Cardiac fibroblast (primary cell): ENCODE measurements at regions not wholly inside any gene's neighbourhood (a gene's known extent, or its start where the extent isn't known, plus 50 kb on each side); places are given as distances from the start of the nearest gene placed in this dataset.

Experiments used
- DNase-seq, 2 donors: peaks; one replicate each; pipeline versions ENCODE4 v3.0.0 to v3.0.0-alpha.2; 2010; ENCODE audit warnings: low read depth in 2 of 2
- H3K4me3 ChIP-seq, 2 donors: replicated peaks in 1 of 2; 1 replicate in 1 of 2; 2 replicates in 1 of 2; pipeline ENCODE4 v1.5.1; 2011; ENCODE audit warnings: low read depth in 2 of 2, low read length in 2 of 2, mild to moderate bottlenecking in 2 of 2, moderate library complexity in 1 of 2
- CTCF ChIP-seq: IDR thresholded peaks from one replicate; pipeline ENCODE4 v1.5.1; 2011; ENCODE audit warnings: low read depth, mild to moderate bottlenecking, low read length, inconsistent platforms

- peak in 1 of 2 donors; percentile 3 for DNase-seq
- H3K4me3 ChIP-seq = no peak overlapping the region
- TF ChIP-seq CTCF = no peak
These were observed 72.1 kb downstream of the FOXA2 start for GRCh38 chr20:22511943-22512910.

GRCh38 chr20:22509843-22510147, 74.6 kb downstream of the FOXA2 start:
- H3K4me3 ChIP-seq = no peak overlapping the region
- TF ChIP-seq CTCF = no peak
- DNase-seq = no peak

GRCh38 chr20:22509090-22509842, 75.1 kb downstream of the FOXA2 start:
- TF ChIP-seq CTCF = no peak
- DNase-seq = no peak

GRCh38 chr20:22508426-22508825, 75.9 kb downstream of the FOXA2 start:
- no peak overlapping the region for H3K4me3 ChIP-seq
- DNase-seq = no peak
- no peak for TF ChIP-seq CTCF

More at GRCh38 chr20:22509090-22509842, 75.1 kb downstream of the FOXA2 start:
- no peak overlapping the region for H3K4me3 ChIP-seq

DNA sequence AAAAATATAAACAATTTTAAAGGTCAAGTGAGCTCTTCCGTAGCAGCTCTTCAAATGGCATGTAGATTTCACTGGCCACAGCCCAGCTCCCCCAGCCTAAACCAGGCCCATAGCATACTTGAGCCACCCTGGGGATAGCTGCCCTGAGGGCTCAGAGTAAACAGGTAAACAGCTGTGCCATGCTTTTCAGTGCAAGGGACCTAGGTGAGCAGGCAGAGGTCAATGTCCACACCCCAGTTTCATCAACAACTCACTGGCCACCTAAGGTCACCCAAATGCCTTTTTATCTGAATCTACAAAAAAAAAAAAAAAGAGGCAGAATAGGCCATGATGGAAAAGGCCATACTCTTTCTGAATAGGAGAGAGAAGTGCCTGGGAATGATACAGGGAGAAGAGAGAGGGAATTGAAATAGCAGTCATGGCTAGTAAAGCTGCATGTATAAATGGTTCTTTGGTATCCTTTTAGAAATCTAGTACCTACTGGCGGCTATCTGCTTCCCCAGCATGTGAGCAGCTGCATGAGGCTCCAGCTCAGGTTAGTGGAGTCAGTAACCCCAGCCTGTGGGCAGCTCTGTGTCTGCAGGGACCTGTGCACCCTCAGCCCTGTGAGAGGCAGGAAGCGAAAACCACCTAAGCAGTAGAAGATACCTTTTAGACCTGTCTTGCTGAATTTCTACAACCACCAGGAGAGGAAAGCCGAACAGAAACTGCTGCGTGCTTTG, 77.0 kb downstream of the FOXA2 start:
- no peak overlapping the region for H3K4me3 ChIP-seq
- TF ChIP-seq CTCF = no peak
- DNase-seq = no peak

DNA sequence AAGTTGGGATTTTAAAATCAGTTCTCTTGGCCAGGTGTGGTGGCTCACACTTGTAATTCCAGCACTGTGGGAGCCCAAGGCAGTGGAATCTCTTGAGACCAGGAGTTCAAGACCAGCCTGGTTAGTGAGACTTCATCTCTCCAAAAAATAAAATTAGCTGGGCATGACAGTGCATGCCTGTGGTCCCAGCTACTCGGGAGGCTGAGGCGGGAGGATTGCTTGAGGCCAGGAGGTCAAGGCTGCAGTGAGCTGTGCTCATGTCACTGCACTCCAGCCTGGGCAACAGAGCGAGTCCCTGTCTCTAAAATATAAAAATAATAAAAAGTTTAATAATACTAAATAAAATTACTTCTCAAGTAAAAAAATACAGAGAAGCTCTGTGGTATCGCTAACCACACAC, 77.5 kb downstream of the FOXA2 start:
- TF ChIP-seq CTCF = no peak

More for the DNA sequence above, 77.5 kb downstream of the FOXA2 start:
- H3K4me3 ChIP-seq = no peak overlapping the region
- DNase-seq = no peak
